Inflammatory macrophage treated with lipopolysaccharide for 1 hour (primary cell): ENCODE measurements at regions not wholly inside any gene's neighbourhood (a gene's known extent, or its start where the extent isn't known, plus 50 kb on each side); places are given as distances from the start of the nearest gene placed in this dataset.
"Not testable (repeated sequence)": the region's sequence is repeated elsewhere in the genome, so short reads cannot be mapped to it uniquely, and the experiment has no call there.

Experiments used
- DNase-seq, 2 donors: peaks; one replicate each; pipeline ENCODE4 v3.0.0-alpha.2; 2020 to 2022

GRCh38 chr7:9725940-9726663, 1247.6 kb upstream of the PHF14 start:
- not testable (repeated sequence) for DNase-seq

GRCh38 chr7:9726811-9727210, 1246.9 kb upstream of the PHF14 start:
- DNase-seq = not testable (repeated sequence)

GRCh38 chr7:9727467-9727869, 1246.2 kb upstream of the PHF14 start:
- not testable (repeated sequence) for DNase-seq

GRCh38 chr7:9728014-9728657, 1245.5 kb upstream of the PHF14 start:
- DNase-seq = not testable (repeated sequence)

- DNase-seq = no peak
These were observed 1221.6 kb upstream of the PHF14 start for GRCh38 chr7:9752033-9752432.

GRCh38 chr7:9761224-9761623, 1212.4 kb upstream of the PHF14 start:
- DNase-seq = no peak

- DNase-seq = no peak
These were observed 1196.8 kb upstream of the PHF14 start for GRCh38 chr7:9776900-9777299.

- no peak for DNase-seq
These were observed 1195.3 kb upstream of the PHF14 start for GRCh38 chr7:9778367-9778766.

- no peak for DNase-seq
These were observed 1192.0 kb upstream of the PHF14 start for GRCh38 chr7:9781710-9782109.

- no peak for DNase-seq
These were observed 1191.4 kb upstream of the PHF14 start for GRCh38 chr7:9782275-9782674.

GRCh38 chr7:9785211-9785610, 1188.5 kb upstream of the PHF14 start:
- no peak for DNase-seq

- DNase-seq = no peak
These were observed 1177.4 kb upstream of the PHF14 start for GRCh38 chr7:9796241-9796640.

- DNase-seq = no peak
These were observed 1151.0 kb upstream of the PHF14 start for GRCh38 chr7:9822458-9823290.

- no peak for DNase-seq
These were observed 1138.5 kb upstream of the PHF14 start for GRCh38 chr7:9835199-9835598.

- no peak for DNase-seq
These were observed 1137.0 kb upstream of the PHF14 start for GRCh38 chr7:9836671-9837070.

- DNase-seq = no peak
These were observed 1131.4 kb upstream of the PHF14 start for GRCh38 chr7:9842301-9842700.

- DNase-seq = no peak
These were observed 1126.8 kb upstream of the PHF14 start for GRCh38 chr7:9846902-9847301.

- no peak for DNase-seq
These were observed 1119.1 kb upstream of the PHF14 start for GRCh38 chr7:9854605-9855004.

GRCh38 chr7:9856668-9857067, 1117.0 kb upstream of the PHF14 start:
- DNase-seq = no peak

GRCh38 chr7:9863545-9863944, 1110.1 kb upstream of the PHF14 start:
- DNase-seq = no peak

GRCh38 chr7:9869151-9869550, 1104.5 kb upstream of the PHF14 start:
- DNase-seq = no peak

GRCh38 chr7:9869566-9869965, 1104.1 kb upstream of the PHF14 start:
- no peak for DNase-seq

GRCh38 chr7:9870674-9871073, 1103.0 kb upstream of the PHF14 start:
- no peak for DNase-seq

GRCh38 chr7:9874182-9874581, 1099.5 kb upstream of the PHF14 start:
- DNase-seq = no peak
